ENCODE measurements at regions not wholly inside any gene's neighbourhood (a gene's known extent, or its start where the extent isn't known, plus 50 kb on each side); places are given as distances from the start of the nearest gene placed in this dataset.

- TF ChIP-seq YY1 (tag by site-specific recombination; IDR thresholded peaks at IDR 0.05), result no peak
- TF ChIP-seq CTCF (tag by site-specific recombination; IDR thresholded peaks at IDR 0.05), result no peak
- no peak for TF ChIP-seq PRDM10 (tag by site-specific recombination; IDR thresholded peaks at IDR 0.05)
- TF ChIP-seq ZNF830 (tag by site-specific recombination; IDR thresholded peaks at IDR 0.05; ENCODE audit: low read depth), result no peak
- no peak for TF ChIP-seq ZNF416 (tag by site-specific recombination; IDR thresholded peaks at IDR 0.05)
- no peak for TF ChIP-seq ZNF530 (tag by site-specific recombination; IDR thresholded peaks at IDR 0.05; ENCODE audit: low read depth)
Observed at GRCh38 chr12:75585330-75585729, 73.9 kb upstream of the KRR1 start.
